Suprapubic skin (tissue), 4 donors: ENCODE measurements at regions not wholly inside any gene's neighbourhood (a gene's known extent, or its start where the extent isn't known, plus 50 kb on each side); places are given as distances from the start of the nearest gene placed in this dataset.

Experiments used
- DNase-seq, 2 donors: peaks; one replicate each; pipeline ENCODE4 v3.0.0-alpha.2; 2019; ENCODE audit warnings: low spot score in 2 of 2
- H3K27ac ChIP-seq: fragments of 200-600 bp; sonication (generic); one replicate; pipeline ENCODE4 v1.5.1; 2019
- H3K27me3 ChIP-seq: fragments of 200-600 bp; sonication (generic); one replicate; pipeline ENCODE4 v1.5.1; 2019
- H3K36me3 ChIP-seq: fragments of 200-600 bp; sonication (generic); one replicate; pipeline ENCODE4 v1.5.1; 2019
- H3K4me1 ChIP-seq: fragments of 200-600 bp; sonication (generic); one replicate; pipeline ENCODE4 v1.5.1; 2019
- H3K4me3 ChIP-seq: fragments of 200-600 bp; sonication (generic); one replicate; pipeline ENCODE4 v1.5.1; 2019; ENCODE audit warnings: mild to moderate bottlenecking
- H3K9me3 ChIP-seq: fragments of 200-600 bp; sonication (generic); one replicate; pipeline ENCODE4 v1.5.1; 2019
- EP300 ChIP-seq: sonication (generic); formaldehyde crosslinking; IDR thresholded peaks from one replicate; pipeline ENCODE4 v1.6.1; 2017; ENCODE audit warnings: antibody characterized with exemption
- POLR2A ChIP-seq, 2 donors: fragments of 450-650 bp; IDR thresholded peaks; one replicate each; pipeline ENCODE4 v1.6.1; 2017; ENCODE audit warnings: antibody characterized with exemption in 2 of 2, mild to moderate bottlenecking in 2 of 2, moderate library complexity in 2 of 2
- POLR2AphosphoS5 ChIP-seq, 3 donors: sonication (generic); formaldehyde crosslinking; IDR thresholded peaks; one replicate each; pipeline ENCODE4 v1.6.1; 2017; ENCODE audit warnings: antibody characterized with exemption in 3 of 3
- whole genome bisulfite sequencing: methylation state at CpG from one replicate; pipeline ENCODE4 v1.1.5; 2018; 5-methylcytosine and 5-hydroxymethylcytosine counted together
- TF ChIP-seq, protein P1 (sequence below), 2 donors: fragments of 200-600 bp in 1 of 2; fragments of 450-650 bp in 1 of 2; sonication (generic) in 1 of 2; IDR thresholded peaks; one replicate each; pipeline ENCODE4 v1.5.1; 2016 to 2019; ENCODE audit warnings: antibody characterized with exemption in 2 of 2, mild to moderate bottlenecking in 1 of 2, moderate library complexity in 1 of 2

DNA sequence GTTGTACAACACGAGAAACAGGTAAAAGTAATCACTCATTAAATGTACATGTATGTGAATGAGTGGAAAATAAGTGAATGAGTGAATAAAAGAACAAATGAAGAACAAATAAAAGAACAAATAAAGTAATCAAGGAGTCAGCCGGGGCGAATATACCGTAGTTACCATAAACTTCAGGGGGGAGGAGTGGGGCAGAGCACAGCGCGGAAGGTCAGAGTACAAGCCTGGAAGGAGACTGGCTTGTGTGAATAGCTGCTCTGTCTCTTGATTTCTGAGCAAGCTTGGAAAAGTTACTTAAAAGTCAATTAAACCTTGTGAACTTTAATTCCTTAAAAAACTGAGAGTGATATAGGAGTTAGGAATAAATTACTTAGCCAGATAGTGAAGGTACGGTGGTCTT, 466.5 kb upstream of the CNTN4 start:
- TF ChIP-seq, protein P1, sequence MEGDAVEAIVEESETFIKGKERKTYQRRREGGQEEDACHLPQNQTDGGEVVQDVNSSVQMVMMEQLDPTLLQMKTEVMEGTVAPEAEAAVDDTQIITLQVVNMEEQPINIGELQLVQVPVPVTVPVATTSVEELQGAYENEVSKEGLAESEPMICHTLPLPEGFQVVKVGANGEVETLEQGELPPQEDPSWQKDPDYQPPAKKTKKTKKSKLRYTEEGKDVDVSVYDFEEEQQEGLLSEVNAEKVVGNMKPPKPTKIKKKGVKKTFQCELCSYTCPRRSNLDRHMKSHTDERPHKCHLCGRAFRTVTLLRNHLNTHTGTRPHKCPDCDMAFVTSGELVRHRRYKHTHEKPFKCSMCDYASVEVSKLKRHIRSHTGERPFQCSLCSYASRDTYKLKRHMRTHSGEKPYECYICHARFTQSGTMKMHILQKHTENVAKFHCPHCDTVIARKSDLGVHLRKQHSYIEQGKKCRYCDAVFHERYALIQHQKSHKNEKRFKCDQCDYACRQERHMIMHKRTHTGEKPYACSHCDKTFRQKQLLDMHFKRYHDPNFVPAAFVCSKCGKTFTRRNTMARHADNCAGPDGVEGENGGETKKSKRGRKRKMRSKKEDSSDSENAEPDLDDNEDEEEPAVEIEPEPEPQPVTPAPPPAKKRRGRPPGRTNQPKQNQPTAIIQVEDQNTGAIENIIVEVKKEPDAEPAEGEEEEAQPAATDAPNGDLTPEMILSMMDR (IDR thresholded peaks at IDR 0.05): no peak
- TF ChIP-seq POLR2A (IDR thresholded peaks at IDR 0.05): no peak
- TF ChIP-seq POLR2AphosphoS5 (IDR thresholded peaks at IDR 0.05): no peak
- no peak for TF ChIP-seq EP300
- H3K9me3 ChIP-seq: no peaks in the 10 kb centered on the region
- H3K4me3 ChIP-seq: no peak overlapping the region
- no peaks in the 10 kb centered on the region for H3K4me1 ChIP-seq
- no peaks in the 10 kb centered on the region for H3K36me3 ChIP-seq
- H3K27me3 ChIP-seq: no peaks in the 10 kb centered on the region
- no peak overlapping the region for H3K27ac ChIP-seq
- DNase-seq: no peak
- 85% methylated on average over 7 of the region's 7 CpGs for WGBS

DNA sequence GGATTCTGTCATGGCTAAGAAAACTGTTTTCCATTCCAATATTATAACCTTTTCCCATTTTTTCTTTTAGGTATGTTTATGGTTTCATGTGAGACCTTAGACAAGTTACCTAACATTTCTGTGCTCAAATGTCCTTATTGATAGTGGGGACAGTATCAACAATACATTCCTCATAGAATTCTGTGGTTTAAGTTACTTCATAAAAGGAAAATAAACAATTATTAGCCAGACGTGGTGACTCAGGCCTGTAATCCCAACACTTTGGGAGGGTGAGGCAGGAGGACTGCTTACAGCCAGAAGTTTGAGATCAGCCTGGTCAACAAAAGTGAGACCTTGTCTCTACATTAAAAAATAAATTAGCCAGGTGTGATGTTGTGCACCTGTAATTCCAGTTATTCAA, 436.8 kb upstream of the CNTN4 start:
- H3K27me3 ChIP-seq: no peaks in the 10 kb centered on the region
- WGBS: 57% methylated on average over 1 of the region's 1 CpG
- no peaks in the 10 kb centered on the region for H3K9me3 ChIP-seq
- H3K36me3 ChIP-seq: no peaks in the 10 kb centered on the region
- H3K4me1 ChIP-seq: no peaks in the 10 kb centered on the region
- TF ChIP-seq POLR2AphosphoS5 (IDR thresholded peaks at IDR 0.05) (no peak), POLR2A (IDR thresholded peaks at IDR 0.05) (no peak), EP300 (no peak)
- TF ChIP-seq, protein P1 (IDR thresholded peaks at IDR 0.05): no peak
- H3K27ac ChIP-seq: no peak overlapping the region
- no peak for DNase-seq
- no peak overlapping the region for H3K4me3 ChIP-seq

DNA sequence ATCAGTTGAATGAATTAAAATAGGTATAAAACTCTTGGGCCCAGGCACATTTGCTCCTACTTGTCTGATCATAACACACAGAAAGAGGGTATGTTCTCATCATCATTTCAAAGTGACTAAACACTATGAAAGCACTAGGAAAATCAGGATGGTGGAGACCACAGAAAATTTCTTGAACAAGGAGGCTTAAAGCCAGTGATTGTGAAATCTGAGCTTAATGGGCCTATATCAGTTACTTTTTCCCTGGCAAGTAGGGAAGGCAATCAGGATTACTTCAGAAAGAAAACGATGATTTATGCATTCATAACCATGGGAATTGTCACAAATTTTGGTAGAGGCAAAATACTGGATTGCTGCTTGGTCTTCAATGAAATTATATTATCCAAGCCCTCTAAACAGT, 434.4 kb upstream of the CNTN4 start:
- Histone ChIP-seq H3K27me3 (no peaks in the 10 kb centered on the region), H3K4me1 (no peaks in the 10 kb centered on the region), H3K9me3 (no peaks in the 10 kb centered on the region), H3K4me3 (no peak overlapping the region), H3K27ac (no peak overlapping the region), H3K36me3 (no peaks in the 10 kb centered on the region)
- TF ChIP-seq EP300 (no peak), POLR2AphosphoS5 (IDR thresholded peaks at IDR 0.05) (no peak), POLR2A (IDR thresholded peaks at IDR 0.05) (no peak)
- TF ChIP-seq, protein P1 (IDR thresholded peaks at IDR 0.05): no peak
- DNase-seq: no peak
- WGBS: 69% methylated on average over 1 of the region's 1 CpG

DNA sequence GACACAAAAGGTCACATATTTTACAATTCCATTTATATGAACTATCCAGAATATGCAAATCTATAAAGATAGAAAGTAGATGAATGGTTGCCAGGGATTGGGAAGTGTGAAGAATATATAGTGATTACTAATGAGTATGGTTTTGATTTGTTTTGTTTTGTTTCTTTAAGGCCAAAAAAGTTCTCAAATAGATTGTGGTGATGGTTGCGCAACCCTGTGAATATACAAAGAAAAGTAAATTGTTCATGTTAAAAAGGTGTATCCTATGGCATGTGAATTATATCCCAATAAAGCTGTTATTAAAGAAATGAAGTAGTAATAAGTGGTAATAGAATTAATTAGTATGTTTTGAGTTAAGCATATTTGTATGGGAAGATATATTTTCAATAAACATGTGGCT, 431.8 kb upstream of the CNTN4 start:
- Histone ChIP-seq H3K27me3 (no peaks in the 10 kb centered on the region), H3K36me3 (no peaks in the 10 kb centered on the region), H3K9me3 (no peaks in the 10 kb centered on the region), H3K4me3 (no peak overlapping the region), H3K4me1 (no peaks in the 10 kb centered on the region), H3K27ac (no peak overlapping the region)
- TF ChIP-seq POLR2A (IDR thresholded peaks at IDR 0.05) (no peak), EP300 (no peak), POLR2AphosphoS5 (IDR thresholded peaks at IDR 0.05) (no peak)
- TF ChIP-seq, protein P1 (IDR thresholded peaks at IDR 0.05): no peak
- WGBS: 93% methylated on average over 1 of the region's 1 CpG
- DNase-seq: no peak

DNA sequence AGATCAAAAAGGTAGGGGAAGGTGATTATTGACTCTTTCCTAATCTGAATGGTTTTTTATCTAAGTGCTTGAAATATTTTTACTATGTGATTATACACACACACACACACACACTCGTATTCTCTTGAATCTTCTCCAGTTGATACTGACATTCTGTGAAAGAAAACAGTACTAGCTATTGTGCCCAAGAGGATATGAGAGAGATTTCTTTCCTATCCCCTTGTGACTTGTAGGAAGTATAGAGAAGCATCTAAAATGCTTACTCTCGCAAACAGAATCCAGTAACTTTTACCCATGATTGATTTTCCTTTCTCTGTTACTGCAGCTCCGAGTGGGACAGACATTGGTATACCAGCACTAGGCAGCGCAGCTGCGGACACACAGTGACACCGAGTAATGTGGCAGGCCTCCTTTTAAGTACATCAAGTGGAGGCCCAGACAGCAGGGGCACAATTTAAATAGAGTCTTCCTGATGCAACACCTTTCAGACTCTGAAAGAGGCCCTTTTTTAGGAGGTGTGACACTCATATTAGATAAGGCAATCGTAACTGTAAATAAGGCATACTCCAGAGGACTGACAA, 421.0 kb upstream of the CNTN4 start:
- Histone ChIP-seq H3K4me3 (no peak overlapping the region), H3K36me3 (no peaks in the 10 kb centered on the region), H3K27me3 (no peaks in the 10 kb centered on the region), H3K27ac (no peak overlapping the region), H3K4me1 (no peaks in the 10 kb centered on the region), H3K9me3 (no peaks in the 10 kb centered on the region)
- no peak for DNase-seq
- WGBS: 67% methylated on average over 7 of the region's 7 CpGs
- no peak for TF ChIP-seq EP300
- no peak for TF ChIP-seq POLR2AphosphoS5 (IDR thresholded peaks at IDR 0.05)
- no peak for TF ChIP-seq POLR2A (IDR thresholded peaks at IDR 0.05)
- TF ChIP-seq, protein P1 (IDR thresholded peaks at IDR 0.05): no peak
